ENCODE measurements at regions not wholly inside any gene's neighbourhood (a gene's known extent, or its start where the extent isn't known, plus 50 kb on each side); places are given as distances from the start of the nearest gene placed in this dataset.

DNA sequence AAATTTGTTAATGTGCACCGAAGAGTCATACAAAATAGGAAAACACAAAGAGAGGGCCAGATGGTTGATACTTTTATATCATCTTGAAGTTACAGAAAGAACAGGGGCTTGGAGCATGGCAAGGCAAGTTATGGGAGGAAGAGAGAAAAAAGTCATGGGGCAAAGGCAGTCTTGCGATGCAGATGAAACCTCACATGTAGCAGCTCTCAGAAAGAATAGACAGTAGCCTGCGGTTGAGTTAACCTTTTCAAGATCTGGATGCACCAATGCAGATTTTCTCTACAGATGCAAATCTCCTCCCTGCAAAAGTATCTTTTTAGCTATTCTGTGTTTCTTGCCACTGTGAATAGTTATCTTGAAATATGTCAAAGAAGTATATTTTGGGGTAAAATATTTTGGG lies 243.9 kb downstream of the TMEM167A start:
- TF ChIP-seq, protein P1, sequence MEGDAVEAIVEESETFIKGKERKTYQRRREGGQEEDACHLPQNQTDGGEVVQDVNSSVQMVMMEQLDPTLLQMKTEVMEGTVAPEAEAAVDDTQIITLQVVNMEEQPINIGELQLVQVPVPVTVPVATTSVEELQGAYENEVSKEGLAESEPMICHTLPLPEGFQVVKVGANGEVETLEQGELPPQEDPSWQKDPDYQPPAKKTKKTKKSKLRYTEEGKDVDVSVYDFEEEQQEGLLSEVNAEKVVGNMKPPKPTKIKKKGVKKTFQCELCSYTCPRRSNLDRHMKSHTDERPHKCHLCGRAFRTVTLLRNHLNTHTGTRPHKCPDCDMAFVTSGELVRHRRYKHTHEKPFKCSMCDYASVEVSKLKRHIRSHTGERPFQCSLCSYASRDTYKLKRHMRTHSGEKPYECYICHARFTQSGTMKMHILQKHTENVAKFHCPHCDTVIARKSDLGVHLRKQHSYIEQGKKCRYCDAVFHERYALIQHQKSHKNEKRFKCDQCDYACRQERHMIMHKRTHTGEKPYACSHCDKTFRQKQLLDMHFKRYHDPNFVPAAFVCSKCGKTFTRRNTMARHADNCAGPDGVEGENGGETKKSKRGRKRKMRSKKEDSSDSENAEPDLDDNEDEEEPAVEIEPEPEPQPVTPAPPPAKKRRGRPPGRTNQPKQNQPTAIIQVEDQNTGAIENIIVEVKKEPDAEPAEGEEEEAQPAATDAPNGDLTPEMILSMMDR (IDR thresholded peaks at IDR 0.05): no peak
- TF ChIP-seq POLR2A (IDR thresholded peaks at IDR 0.05): no peak

Data from body of pancreas (tissue), 4 donors.